HUES48 (cell line): ENCODE measurements at regions not wholly inside any gene's neighbourhood (a gene's known extent, or its start where the extent isn't known, plus 50 kb on each side); places are given as distances from the start of the nearest gene placed in this dataset.
"Not testable (repeated sequence)": the region's sequence is repeated elsewhere in the genome, so short reads cannot be mapped to it uniquely, and the experiment has no call there.

ENCODE experiments used
- H3K27ac ChIP-seq: one replicate; pipeline ENCODE4 v1.7.0; 2013; ENCODE audit warnings: low read depth, low read length, inconsistent platforms
- H3K27me3 ChIP-seq: 2 replicates; pipeline ENCODE4 v1.6.1; 2013; ENCODE audit warnings: mild to moderate bottlenecking, low read length; ENCODE audit not compliant: control insufficient read depth, insufficient read depth
- H3K36me3 ChIP-seq: 2 replicates; pipeline ENCODE4 v1.6.1; 2013; ENCODE audit warnings: low read length; ENCODE audit not compliant: control insufficient read depth, insufficient read depth
- H3K4me1 ChIP-seq: 2 replicates; pipeline ENCODE4 v1.6.1; 2013; ENCODE audit warnings: mild to moderate bottlenecking, low read length; ENCODE audit not compliant: control insufficient read depth, insufficient read depth
- H3K4me3 ChIP-seq: 2 replicates; pipeline ENCODE4 v1.5.1; 2013; ENCODE audit warnings: mild to moderate bottlenecking, low read depth, low read length
- H3K9ac ChIP-seq: 2 replicates; pipeline ENCODE4 v1.6.1; 2013; ENCODE audit warnings: mild to moderate bottlenecking, low read depth, low read length, moderate library complexity
- H3K9me3 ChIP-seq: 2 replicates; pipeline ENCODE4 v1.6.1; 2013; ENCODE audit warnings: low read length; ENCODE audit not compliant: control insufficient read depth, insufficient read depth

DNA sequence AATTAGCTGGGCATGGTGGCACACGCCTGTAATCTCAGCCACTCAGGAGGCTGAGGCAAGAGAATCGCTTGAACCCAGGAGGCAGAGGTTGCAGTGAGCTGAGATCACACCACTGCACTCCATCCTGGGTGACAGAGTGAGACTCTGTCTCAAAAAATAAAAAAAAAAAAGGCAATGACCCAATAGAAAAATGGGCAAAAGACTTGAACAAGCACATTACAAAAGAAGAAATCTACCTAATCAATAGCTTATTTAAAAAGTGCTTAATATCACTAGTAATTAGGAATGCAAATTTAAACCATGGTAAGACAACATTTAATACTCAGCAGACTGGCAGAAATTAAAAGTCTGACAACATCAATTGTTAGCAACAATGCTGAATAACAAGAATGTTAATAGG is 163.6 kb upstream of the C11orf58 start:
- not testable (repeated sequence) for H3K4me3 ChIP-seq, H3K36me3 ChIP-seq, H3K27ac ChIP-seq, H3K27me3 ChIP-seq, H3K4me1 ChIP-seq, H3K9ac ChIP-seq, H3K9me3 ChIP-seq

GRCh38 chr11:16572945-16573344 is 165.5 kb upstream of the C11orf58 start:
- H3K27ac ChIP-seq = no peak overlapping the region
- no peak overlapping the region for H3K4me3 ChIP-seq
- no peaks in the 10 kb centered on the region for H3K9me3 ChIP-seq
- no peak overlapping the region for H3K9ac ChIP-seq
- H3K27me3 ChIP-seq = no peaks in the 10 kb centered on the region
- H3K36me3 ChIP-seq = no peaks in the 10 kb centered on the region
- H3K4me1 ChIP-seq = no peaks in the 10 kb centered on the region

DNA sequence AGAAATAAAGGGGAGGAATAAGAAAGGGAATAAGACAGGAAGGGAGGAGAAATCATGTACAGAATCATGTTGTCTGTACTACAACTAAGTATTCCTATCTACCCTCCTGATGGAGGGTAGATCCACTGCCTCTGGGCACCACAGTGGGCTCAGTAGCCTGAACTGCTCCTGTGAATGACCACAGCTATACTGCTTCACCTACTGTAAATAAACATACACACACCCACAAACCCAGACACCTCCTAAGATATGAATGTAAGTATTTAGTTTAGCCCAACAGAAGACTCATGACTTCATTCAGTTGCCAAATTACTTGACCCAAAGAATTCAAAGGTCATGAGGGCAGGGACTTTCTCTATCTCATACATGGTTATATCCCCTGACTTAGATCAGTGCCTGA is 177.3 kb upstream of the C11orf58 start:
- Histone ChIP-seq H3K27ac (no peak overlapping the region), H3K9ac (no peak overlapping the region), H3K27me3 (no peaks in the 10 kb centered on the region)

GRCh38 chr11:16558494-16558893 is 180.0 kb upstream of the C11orf58 start:
- H3K4me1 ChIP-seq = no peaks in the 10 kb centered on the region
- no peaks in the 10 kb centered on the region for H3K36me3 ChIP-seq
- no peaks in the 10 kb centered on the region for H3K27me3 ChIP-seq
- no peaks in the 10 kb centered on the region for H3K9me3 ChIP-seq
- H3K4me3 ChIP-seq = no peak overlapping the region
- no peak overlapping the region for H3K27ac ChIP-seq
- H3K9ac ChIP-seq = no peak overlapping the region

More for the DNA sequence above, 177.3 kb upstream of the C11orf58 start:
- H3K36me3 ChIP-seq = no peaks in the 10 kb centered on the region
- H3K4me3 ChIP-seq = no peak overlapping the region
- H3K9me3 ChIP-seq = no peaks in the 10 kb centered on the region
- no peaks in the 10 kb centered on the region for H3K4me1 ChIP-seq

- no peak overlapping the region for H3K4me3 ChIP-seq
- H3K27me3 ChIP-seq = no peaks in the 10 kb centered on the region
- H3K9ac ChIP-seq = no peak overlapping the region
- no peaks in the 10 kb centered on the region for H3K9me3 ChIP-seq
- no peaks in the 10 kb centered on the region for H3K4me1 ChIP-seq
- no peaks in the 10 kb centered on the region for H3K36me3 ChIP-seq
- no peak overlapping the region for H3K27ac ChIP-seq
These were observed 182.5 kb upstream of the C11orf58 start for GRCh38 chr11:16555956-16556355.

DNA sequence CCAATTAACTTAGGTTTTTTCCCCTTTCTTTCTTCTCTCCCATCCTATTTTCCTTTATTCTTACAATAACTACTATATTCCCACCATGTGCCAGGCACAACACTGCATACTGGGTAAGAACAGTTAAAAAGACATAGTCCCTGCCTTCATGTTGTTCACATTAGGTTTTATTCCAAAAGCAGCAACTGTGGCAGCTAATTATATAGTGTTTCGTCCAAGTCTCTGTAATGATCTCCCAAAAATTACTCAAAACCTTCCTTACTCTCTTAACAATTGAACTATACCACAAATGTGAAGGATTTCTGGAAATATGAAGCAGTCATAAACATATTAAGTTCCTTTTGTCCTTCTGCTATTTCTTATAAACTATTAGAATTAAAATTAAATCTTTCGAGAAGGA is 184.1 kb upstream of the C11orf58 start:
- no peaks in the 10 kb centered on the region for H3K4me1 ChIP-seq
- no peak overlapping the region for H3K4me3 ChIP-seq
- no peaks in the 10 kb centered on the region for H3K9me3 ChIP-seq
- H3K27me3 ChIP-seq = no peaks in the 10 kb centered on the region
- no peak overlapping the region for H3K27ac ChIP-seq
- H3K36me3 ChIP-seq = no peaks in the 10 kb centered on the region
- H3K9ac ChIP-seq = no peak overlapping the region

- H3K9me3 ChIP-seq = no peaks in the 10 kb centered on the region
- H3K36me3 ChIP-seq = no peaks in the 10 kb centered on the region
- no peaks in the 10 kb centered on the region for H3K4me1 ChIP-seq
These were observed 190.6 kb upstream of the C11orf58 start for GRCh38 chr11:16547879-16548278.

GRCh38 chr11:16543642-16544041 is 187.3 kb upstream of the SOX6 start:
- Histone ChIP-seq H3K36me3 (no peaks in the 10 kb centered on the region), H3K9me3 (no peaks in the 10 kb centered on the region), H3K27ac (no peak overlapping the region), H3K4me1 (no peaks in the 10 kb centered on the region), H3K4me3 (no peak overlapping the region), H3K27me3 (no peaks in the 10 kb centered on the region), H3K9ac (no peak overlapping the region)

More at GRCh38 chr11:16547879-16548278, 190.6 kb upstream of the C11orf58 start:
- H3K9ac ChIP-seq = no peak overlapping the region
- no peak overlapping the region for H3K27ac ChIP-seq
- no peaks in the 10 kb centered on the region for H3K27me3 ChIP-seq
- H3K4me3 ChIP-seq = no peak overlapping the region

- H3K27me3 ChIP-seq = no peaks in the 10 kb centered on the region
- no peaks in the 10 kb centered on the region for H3K4me1 ChIP-seq
- no peak overlapping the region for H3K4me3 ChIP-seq
- H3K9me3 ChIP-seq = no peaks in the 10 kb centered on the region
- no peak overlapping the region for H3K9ac ChIP-seq
- H3K36me3 ChIP-seq = no peaks in the 10 kb centered on the region
- no peak overlapping the region for H3K27ac ChIP-seq
These were observed 186.0 kb upstream of the SOX6 start for GRCh38 chr11:16542353-16542752.

- no peaks in the 10 kb centered on the region for H3K9me3 ChIP-seq
- no peaks in the 10 kb centered on the region for H3K27me3 ChIP-seq
- H3K4me1 ChIP-seq = no peaks in the 10 kb centered on the region
- H3K27ac ChIP-seq = no peak overlapping the region
- no peak overlapping the region for H3K9ac ChIP-seq
- H3K36me3 ChIP-seq = no peaks in the 10 kb centered on the region
- H3K4me3 ChIP-seq = no peak overlapping the region
These were observed 180.2 kb upstream of the SOX6 start for GRCh38 chr11:16536513-16536912.

- Histone ChIP-seq H3K36me3 (no peaks in the 10 kb centered on the region), H3K4me3 (no peak overlapping the region), H3K9me3 (no peaks in the 10 kb centered on the region), H3K9ac (no peak overlapping the region), H3K27me3 (no peaks in the 10 kb centered on the region), H3K4me1 (no peaks in the 10 kb centered on the region), H3K27ac (no peak overlapping the region)
These were observed 172.3 kb upstream of the SOX6 start for GRCh38 chr11:16528639-16529038.
